Naive B cell (primary cell): ENCODE measurements at regions not wholly inside any gene's neighbourhood (a gene's known extent, or its start where the extent isn't known, plus 50 kb on each side); places are given as distances from the start of the nearest gene placed in this dataset.
"Not testable (repeated sequence)": the region's sequence is repeated elsewhere in the genome, so short reads cannot be mapped to it uniquely, and the experiment has no call there.

Source experiments
- ATAC-seq, 2 donors: fragments of 150-1000 bp; cut with Tn5 transposase; 2 replicates each; pipeline ENCODE4 v1.10.0; 2021; ENCODE audit warnings: low read depth in 2 of 2, mild to moderate bottlenecking in 2 of 2, moderate library complexity in 2 of 2
- DNase-seq: peaks from one replicate; pipeline ENCODE4 v3.0.0; 2022
- H3K27ac Mint-ChIP-seq, 6 donors: one replicate each; pipeline ENCODE4 v1.8.0; 2020 to 2022; ENCODE audit warnings: mild to moderate bottlenecking in 6 of 6, mixed read lengths in 6 of 6, moderate library complexity in 5 of 6, inconsistent platforms in 2 of 6
- H3K27me3 Mint-ChIP-seq, 3 donors: one replicate each; pipeline ENCODE4 v1.8.0; 2021 to 2022; ENCODE audit warnings: mixed read lengths in 3 of 3, mild to moderate bottlenecking in 1 of 3
- H3K36me3 Mint-ChIP-seq, 2 donors: one replicate each; pipeline ENCODE4 v1.8.0; 2020 to 2022; ENCODE audit warnings: mixed read lengths in 2 of 2, inconsistent platforms in 1 of 2, mild to moderate bottlenecking in 1 of 2
- H3K4me1 Mint-ChIP-seq, 3 donors: one replicate each; pipeline ENCODE4 v1.8.0; 2020 to 2022; ENCODE audit warnings: mixed read lengths in 3 of 3, inconsistent platforms in 1 of 3, mild to moderate bottlenecking in 1 of 3, moderate library complexity in 1 of 3
- H3K4me3 Mint-ChIP-seq, 8 donors: one replicate each; pipeline ENCODE4 v1.8.0; 2020 to 2022; ENCODE audit warnings: mild to moderate bottlenecking in 8 of 8, mixed read lengths in 8 of 8, moderate library complexity in 8 of 8, inconsistent platforms in 2 of 8
- H3K9me3 Mint-ChIP-seq, 7 donors: one replicate each; pipeline ENCODE4 v1.8.0; 2020 to 2022; ENCODE audit warnings: mixed read lengths in 7 of 7, mild to moderate bottlenecking in 5 of 7, inconsistent platforms in 2 of 7, moderate library complexity in 1 of 7

GRCh38 chr1:125064029-125064428 is 3879.3 kb downstream of the SRGAP2C start:
- peaks cover 19 to 30% (median 27%) of the 10 kb centered on the region in 7 donors for H3K9me3 Mint-ChIP-seq
- H3K36me3 Mint-ChIP-seq, result peaks cover 0 to 32% of the 10 kb centered on the region in 2 donors
- H3K27me3 Mint-ChIP-seq, ATAC-seq, DNase-seq, H3K4me3 Mint-ChIP-seq, H3K4me1 Mint-ChIP-seq, H3K27ac Mint-ChIP-seq: not testable (repeated sequence)

DNA sequence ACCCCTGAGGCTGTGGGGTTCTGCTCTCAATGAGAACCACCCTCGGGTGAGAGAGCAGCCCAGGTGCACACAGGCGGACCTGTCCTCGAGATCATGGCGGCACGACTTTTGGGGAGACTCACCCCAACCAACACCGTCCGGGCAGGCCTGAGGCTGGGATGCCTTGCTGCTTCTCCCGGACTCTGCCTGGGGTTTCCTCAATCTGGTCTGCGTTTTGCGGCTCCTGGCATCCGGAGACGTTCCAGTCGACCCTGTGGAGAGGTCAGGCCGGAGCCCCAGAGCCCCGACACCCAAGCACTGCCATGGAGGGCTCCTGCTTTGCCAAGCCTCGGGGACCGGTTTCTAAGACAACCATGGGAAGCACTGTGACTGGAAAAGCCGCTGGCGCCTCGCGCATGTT is 3879.7 kb downstream of the SRGAP2C start:
- H3K36me3 Mint-ChIP-seq, result peaks cover 0 to 36% of the 10 kb centered on the region in 2 donors
- no peak overlapping the region for H3K27ac Mint-ChIP-seq
- peaks cover 22 to 34% (median 32%) of the 10 kb centered on the region in 7 donors for H3K9me3 Mint-ChIP-seq
- H3K4me3 Mint-ChIP-seq, result no peak overlapping the region
- DNase-seq (no peak), ATAC-seq (no peak)
- H3K4me1 Mint-ChIP-seq, result peaks cover 0 to 4% (median 0%) of the 10 kb centered on the region in 3 donors
- H3K27me3 Mint-ChIP-seq, result no peaks in the 10 kb centered on the region

GRCh38 chr1:125065092-125065820 is 3880.5 kb downstream of the SRGAP2C start:
- no peak overlapping the region for H3K27ac Mint-ChIP-seq
- DNase-seq (no peak), ATAC-seq (no peak)
- H3K4me3 Mint-ChIP-seq, result no peak overlapping the region
- H3K9me3 Mint-ChIP-seq, result peaks cover 27 to 42% (median 39%) of the 10 kb centered on the region in 7 donors
- H3K36me3 Mint-ChIP-seq, result peaks cover 0 to 44% of the 10 kb centered on the region in 2 donors
- H3K4me1 Mint-ChIP-seq, result peaks cover 0 to 4% (median 0%) of the 10 kb centered on the region in 3 donors
- H3K27me3 Mint-ChIP-seq, result no peaks in the 10 kb centered on the region

DNA sequence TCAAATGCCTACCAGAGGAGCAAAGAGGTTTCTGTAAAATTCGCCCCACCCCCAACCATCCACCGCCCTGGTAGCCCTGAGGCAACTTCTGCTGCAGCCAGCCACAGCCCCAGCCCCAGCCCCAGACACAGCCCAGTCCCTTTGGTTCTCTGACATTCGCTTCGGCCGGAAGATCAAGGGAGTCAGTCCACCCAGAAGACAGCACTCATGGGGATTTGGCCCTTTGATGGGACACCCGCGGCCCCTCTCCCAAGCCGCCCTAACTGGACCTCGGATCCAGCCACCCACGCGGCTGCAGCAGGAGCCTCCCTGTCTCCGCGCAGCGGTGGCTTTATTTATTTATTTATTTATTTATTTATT is 3881.0 kb downstream of the SRGAP2C start:
- Mint-ChIP-seq H3K4me3 (no peak overlapping the region), H3K27ac (no peak overlapping the region), H3K4me1 (peaks cover 0 to 4% (median 0%) of the 10 kb centered on the region in 3 donors), H3K9me3 (peaks cover 31 to 47% (median 45%) of the 10 kb centered on the region in 7 donors), H3K27me3 (no peaks in the 10 kb centered on the region), H3K36me3 (peaks cover 0 to 49% of the 10 kb centered on the region in 2 donors)
- no peak for DNase-seq
- no peak for ATAC-seq

GRCh38 chr1:125066385-125066784 is 3881.6 kb downstream of the SRGAP2C start:
- DNase-seq (no peak), ATAC-seq (no peak)
- no peak overlapping the region for H3K27ac Mint-ChIP-seq
- no peaks in the 10 kb centered on the region for H3K27me3 Mint-ChIP-seq
- peaks cover 0 to 4% (median 0%) of the 10 kb centered on the region in 3 donors for H3K4me1 Mint-ChIP-seq
- peaks cover 36 to 53% (median 49%) of the 10 kb centered on the region in 7 donors for H3K9me3 Mint-ChIP-seq
- H3K4me3 Mint-ChIP-seq, result no peak overlapping the region
- H3K36me3 Mint-ChIP-seq, result peaks cover 0 to 55% of the 10 kb centered on the region in 2 donors

- H3K4me1 Mint-ChIP-seq, ATAC-seq: not testable (repeated sequence)
- H3K9me3 Mint-ChIP-seq, result peaks cover 36 to 58% (median 50%) of the 10 kb centered on the region in 7 donors
Observed at GRCh38 chr1:125066849-125067248, 3882.1 kb downstream of the SRGAP2C start.

GRCh38 chr1:125080077-125080476 is 3895.3 kb downstream of the SRGAP2C start:
- DNase-seq (no peak), ATAC-seq (no peak)
- H3K4me3 Mint-ChIP-seq, result no peak overlapping the region
- peaks cover 27 to 59% of the 10 kb centered on the region in 2 donors for H3K36me3 Mint-ChIP-seq
- peaks cover 43 to 72% (median 56%) of the 10 kb centered on the region in 7 donors for H3K9me3 Mint-ChIP-seq
- H3K4me1 Mint-ChIP-seq, result peaks cover 0 to 4% (median 0%) of the 10 kb centered on the region in 3 donors
- no peak overlapping the region for H3K27ac Mint-ChIP-seq
- no peaks in the 10 kb centered on the region for H3K27me3 Mint-ChIP-seq

More at GRCh38 chr1:125066849-125067248, 3882.1 kb downstream of the SRGAP2C start:
- H3K27me3 Mint-ChIP-seq, H3K27ac Mint-ChIP-seq, DNase-seq, H3K4me3 Mint-ChIP-seq: not testable (repeated sequence)
- peaks cover 0 to 60% of the 10 kb centered on the region in 2 donors for H3K36me3 Mint-ChIP-seq

DNA sequence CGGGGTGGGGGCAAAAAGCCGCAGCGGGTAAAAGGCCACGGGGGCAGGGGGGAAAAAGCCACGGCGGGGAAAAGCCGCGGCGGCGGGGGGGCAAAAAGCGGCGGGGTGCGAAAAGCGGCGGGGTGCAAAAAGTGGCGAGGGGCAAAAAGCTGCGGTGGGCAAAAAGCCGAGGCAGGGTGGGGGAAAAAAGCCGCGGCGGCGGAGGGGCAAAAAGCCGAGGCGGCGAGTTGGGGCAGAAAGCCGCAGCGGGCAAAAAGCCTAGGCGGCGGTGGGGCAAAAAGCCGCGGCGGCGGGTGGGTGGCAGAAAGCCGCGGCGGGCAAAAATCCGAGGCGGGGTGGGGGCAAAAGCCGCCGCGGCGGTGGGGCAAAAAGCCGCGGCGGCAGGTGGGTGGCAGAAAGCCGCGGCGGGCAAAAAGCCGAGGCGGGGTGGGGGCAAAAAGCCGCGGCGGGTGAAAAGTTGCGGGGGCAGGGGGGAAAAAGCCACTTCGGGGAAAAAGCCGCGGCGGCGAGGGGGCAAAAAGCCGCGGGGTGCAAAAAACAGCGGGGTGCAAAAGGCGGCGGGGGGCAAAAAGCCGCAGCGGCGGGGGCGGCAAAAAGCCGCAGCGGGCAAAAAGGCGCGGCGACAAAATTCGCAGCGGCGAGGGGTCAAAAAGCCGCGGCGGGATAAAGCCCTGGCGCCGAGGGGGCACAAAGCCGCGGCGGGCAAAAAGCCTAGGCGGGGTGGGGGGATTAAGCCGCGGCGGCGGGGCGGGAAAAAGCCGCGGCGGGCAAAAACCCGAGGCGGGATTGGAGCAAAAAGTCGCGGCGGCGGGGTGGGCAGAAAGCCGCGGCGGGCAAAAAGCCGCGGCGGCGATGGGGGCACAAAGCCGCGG is 3901.2 kb downstream of the SRGAP2C start:
- H3K9me3 Mint-ChIP-seq, result peaks cover 30 to 53% (median 41%) of the 10 kb centered on the region in 7 donors

DNA sequence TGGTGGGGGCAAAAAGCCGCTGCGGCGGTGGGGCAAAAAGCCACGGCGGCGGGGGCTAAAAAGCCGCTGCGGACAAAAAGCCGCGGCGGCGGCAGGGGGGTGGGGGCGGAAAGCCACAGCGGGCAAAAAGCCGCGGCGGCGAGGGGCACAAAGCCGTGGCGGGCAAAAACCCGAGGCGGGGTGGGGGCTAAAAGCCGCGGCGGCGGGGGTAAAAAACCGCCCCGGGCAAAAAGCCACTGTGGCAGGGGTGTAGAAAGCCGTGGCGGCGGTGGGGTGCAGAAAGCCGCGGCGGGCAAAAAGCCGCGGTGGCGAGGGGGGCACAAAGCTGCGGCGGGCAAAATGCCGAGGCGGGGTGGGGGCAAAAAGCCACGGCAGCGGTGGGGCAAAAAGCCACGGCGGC is 3901.8 kb downstream of the SRGAP2C start:
- H3K27ac Mint-ChIP-seq, result no peak overlapping the region
- H3K36me3 Mint-ChIP-seq, result peaks cover 14 to 38% of the 10 kb centered on the region in 2 donors
- no peak overlapping the region for H3K4me3 Mint-ChIP-seq
- H3K27me3 Mint-ChIP-seq, result no peaks in the 10 kb centered on the region
- H3K9me3 Mint-ChIP-seq, result peaks cover 27 to 47% (median 38%) of the 10 kb centered on the region in 7 donors
- ATAC-seq, result no peak
- DNase-seq, result no peak
- H3K4me1 Mint-ChIP-seq, result peaks cover 0 to 4% (median 0%) of the 10 kb centered on the region in 3 donors

More for the DNA sequence above, 3901.2 kb downstream of the SRGAP2C start:
- Mint-ChIP-seq H3K27ac (no peak overlapping the region), H3K27me3 (no peaks in the 10 kb centered on the region), H3K4me1 (peaks cover 0 to 4% (median 0%) of the 10 kb centered on the region in 3 donors), H3K4me3 (no peak overlapping the region), H3K36me3 (peaks cover 18 to 44% of the 10 kb centered on the region in 2 donors)
- ATAC-seq (no peak), DNase-seq (no peak)

DNA sequence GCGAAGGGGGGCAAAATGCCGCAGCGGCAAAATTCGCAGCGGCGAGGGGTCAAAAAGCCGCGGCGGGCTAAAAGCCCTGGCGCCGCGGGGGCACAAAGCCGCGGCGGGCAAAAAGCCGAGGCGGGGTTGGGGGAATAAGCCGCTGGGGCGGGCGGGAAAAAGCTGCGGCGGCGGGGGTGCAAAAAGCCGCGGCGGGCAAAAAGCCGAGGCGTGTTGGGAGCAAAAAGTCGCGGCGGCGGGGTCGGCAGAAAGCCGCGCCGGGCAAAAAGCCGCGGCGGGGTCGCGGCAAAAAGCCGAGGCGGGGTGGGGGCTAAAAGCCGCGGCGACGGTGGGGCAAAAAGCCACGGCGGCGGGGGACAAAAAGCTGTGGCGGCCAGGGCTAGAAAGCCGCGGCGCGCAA is 3902.5 kb downstream of the SRGAP2C start:
- H3K36me3 Mint-ChIP-seq, result peaks cover 14 to 32% of the 10 kb centered on the region in 2 donors
- H3K4me1 Mint-ChIP-seq, result peaks cover 0 to 4% (median 0%) of the 10 kb centered on the region in 3 donors
- no peak overlapping the region for H3K27ac Mint-ChIP-seq
- no peak for DNase-seq
- H3K4me3 Mint-ChIP-seq, result no peak overlapping the region
- no peaks in the 10 kb centered on the region for H3K27me3 Mint-ChIP-seq
- peaks cover 27 to 40% (median 32%) of the 10 kb centered on the region in 7 donors for H3K9me3 Mint-ChIP-seq
- ATAC-seq, result no peak

GRCh38 chr1:125087691-125088090 is 3902.9 kb downstream of the SRGAP2C start:
- ATAC-seq (no peak), DNase-seq (no peak)
- peaks cover 0 to 4% (median 0%) of the 10 kb centered on the region in 3 donors for H3K4me1 Mint-ChIP-seq
- no peak overlapping the region for H3K4me3 Mint-ChIP-seq
- H3K27me3 Mint-ChIP-seq, result no peaks in the 10 kb centered on the region
- H3K36me3 Mint-ChIP-seq, result peaks cover 14 to 27% of the 10 kb centered on the region in 2 donors
- H3K27ac Mint-ChIP-seq, result no peak overlapping the region
- peaks cover 23 to 36% (median 28%) of the 10 kb centered on the region in 7 donors for H3K9me3 Mint-ChIP-seq

- DNase-seq (no peak), ATAC-seq (no peak)
Observed at GRCh38 chr1:125118147-125118993, 3933.6 kb downstream of the SRGAP2C start.

DNA sequence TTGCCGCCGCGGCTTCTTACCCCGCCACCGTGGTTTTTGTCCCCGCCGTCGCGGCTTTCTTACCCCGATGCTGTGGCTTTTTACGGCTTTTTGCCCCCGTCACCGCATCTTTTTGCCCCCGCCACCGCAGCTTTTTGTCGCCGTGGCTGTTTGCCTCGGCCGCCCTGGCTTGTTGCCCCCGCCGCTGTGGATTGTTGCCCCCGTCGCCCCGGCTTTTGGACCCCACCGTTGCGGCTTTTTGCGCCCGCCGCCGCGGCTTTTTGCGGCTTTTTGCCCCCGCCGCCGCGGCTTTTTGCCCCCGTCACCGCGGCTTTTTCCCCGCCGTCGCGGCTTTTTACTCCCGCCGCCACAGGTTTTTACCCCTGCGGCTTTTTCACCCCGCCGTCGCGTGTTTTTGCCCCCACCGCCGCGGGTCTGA is 3934.3 kb downstream of the SRGAP2C start:
- H3K27ac Mint-ChIP-seq, result no peak overlapping the region
- no peaks in the 10 kb centered on the region for H3K4me1 Mint-ChIP-seq
- H3K36me3 Mint-ChIP-seq, result peaks cover 7 to 13% of the 10 kb centered on the region in 2 donors
- H3K27me3 Mint-ChIP-seq, result no peaks in the 10 kb centered on the region
- DNase-seq (no peak), ATAC-seq (no peak)
- H3K4me3 Mint-ChIP-seq, result no peak overlapping the region
- peaks cover 6 to 24% (median 13%) of the 10 kb centered on the region in 7 donors for H3K9me3 Mint-ChIP-seq

More at GRCh38 chr1:125118147-125118993, 3933.6 kb downstream of the SRGAP2C start:
- Mint-ChIP-seq H3K4me3 (no peak overlapping the region), H3K4me1 (no peaks in the 10 kb centered on the region), H3K36me3 (peaks cover 7 to 13% of the 10 kb centered on the region in 2 donors), H3K27me3 (no peaks in the 10 kb centered on the region), H3K27ac (no peak overlapping the region), H3K9me3 (peaks cover 6 to 23% (median 12%) of the 10 kb centered on the region in 7 donors)
